Upper lobe of right lung (tissue), 1 donor: ENCODE measurements at regions not wholly inside any gene's neighbourhood (a gene's known extent, or its start where the extent isn't known, plus 50 kb on each side); places are given as distances from the start of the nearest gene placed in this dataset.
"Not testable (repeated sequence)": the region's sequence is repeated elsewhere in the genome, so short reads cannot be mapped to it uniquely, and the experiment has no call there.

Experiments used
- ATAC-seq: fragments of 200-7000 bp; cut with Tn5 transposase; one replicate; pipeline ENCODE4 v1.9.1; 2020; ENCODE audit warnings: mild to moderate bottlenecking, moderate library complexity
- DNase-seq: peaks from one replicate; pipeline ENCODE4 v3.0.0-alpha.2; 2020
- H3K27ac ChIP-seq: fragments of 200-600 bp; one replicate; pipeline ENCODE4 v1.8.0; 2022
- H3K27me3 ChIP-seq: fragments of 200-600 bp; one replicate; pipeline ENCODE4 v1.8.0; 2022; ENCODE audit warnings: mild to moderate bottlenecking
- H3K36me3 ChIP-seq: fragments of 200-600 bp; one replicate; pipeline ENCODE4 v1.8.0; 2022
- H3K4me1 ChIP-seq: fragments of 200-600 bp; one replicate; pipeline ENCODE4 v1.8.0; 2022
- H3K4me3 ChIP-seq: fragments of 200-600 bp; one replicate; pipeline ENCODE4 v1.8.0; 2022; ENCODE audit warnings: mild to moderate bottlenecking
- H3K9me3 ChIP-seq: fragments of 200-600 bp; one replicate; pipeline ENCODE4 v1.8.0; 2022
- CTCF ChIP-seq: fragments of 200-600 bp; IDR thresholded peaks from one replicate; pipeline ENCODE4 v1.8.0; 2022; ENCODE audit warnings: antibody characterized with exemption
- intact Hi-C: fragments of 100-400 bp; cut with DNase I; formaldehyde crosslinking; loops from one replicate; pipeline ENCODE4 v1.11.0; 2022
- donor health status: DM: no; HTN: yes; CAD: no; lungs with severe emphysema.

- DNase-seq, H3K4me3 ChIP-seq, H3K36me3 ChIP-seq, H3K27me3 ChIP-seq, H3K27ac ChIP-seq, H3K9me3 ChIP-seq, intact Hi-C loops, ATAC-seq, H3K4me1 ChIP-seq: not testable (repeated sequence)
These were observed 74.0 kb downstream of the TMEM121 start for GRCh38 chr14:105600195-105600938.

DNA sequence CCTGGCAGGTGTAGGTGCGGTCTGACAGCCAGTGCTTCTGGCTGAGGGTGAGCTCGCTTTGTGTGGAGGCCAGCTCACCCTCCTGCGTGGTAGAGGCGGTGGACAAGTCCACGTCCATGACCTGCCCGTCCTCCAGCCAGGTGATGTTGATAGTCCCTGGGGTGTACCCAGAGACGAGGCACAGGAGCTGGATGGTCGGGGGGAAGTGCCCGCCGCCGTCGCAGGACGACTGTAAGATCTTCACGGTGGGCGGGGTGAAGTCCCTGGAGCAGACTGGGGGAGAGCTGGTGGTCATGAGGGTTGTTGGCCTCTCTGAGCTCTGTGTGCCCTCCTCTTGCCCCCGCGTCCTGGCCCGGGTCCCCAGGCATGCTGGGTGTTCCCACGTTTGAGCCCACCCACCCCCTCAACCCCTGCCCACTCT is 74.6 kb downstream of the TMEM121 start:
- DNase-seq (no peak), ATAC-seq (no peak)
- no peak for TF ChIP-seq CTCF
- Histone ChIP-seq H3K27ac (no peak overlapping the region), H3K4me3 (no peak overlapping the region), H3K36me3 (no peaks in the 10 kb centered on the region), H3K27me3 (no peaks in the 10 kb centered on the region), H3K9me3 (no peaks in the 10 kb centered on the region), H3K4me1 (no peaks in the 10 kb centered on the region)
- intact Hi-C loops: no loop called here

DNA sequence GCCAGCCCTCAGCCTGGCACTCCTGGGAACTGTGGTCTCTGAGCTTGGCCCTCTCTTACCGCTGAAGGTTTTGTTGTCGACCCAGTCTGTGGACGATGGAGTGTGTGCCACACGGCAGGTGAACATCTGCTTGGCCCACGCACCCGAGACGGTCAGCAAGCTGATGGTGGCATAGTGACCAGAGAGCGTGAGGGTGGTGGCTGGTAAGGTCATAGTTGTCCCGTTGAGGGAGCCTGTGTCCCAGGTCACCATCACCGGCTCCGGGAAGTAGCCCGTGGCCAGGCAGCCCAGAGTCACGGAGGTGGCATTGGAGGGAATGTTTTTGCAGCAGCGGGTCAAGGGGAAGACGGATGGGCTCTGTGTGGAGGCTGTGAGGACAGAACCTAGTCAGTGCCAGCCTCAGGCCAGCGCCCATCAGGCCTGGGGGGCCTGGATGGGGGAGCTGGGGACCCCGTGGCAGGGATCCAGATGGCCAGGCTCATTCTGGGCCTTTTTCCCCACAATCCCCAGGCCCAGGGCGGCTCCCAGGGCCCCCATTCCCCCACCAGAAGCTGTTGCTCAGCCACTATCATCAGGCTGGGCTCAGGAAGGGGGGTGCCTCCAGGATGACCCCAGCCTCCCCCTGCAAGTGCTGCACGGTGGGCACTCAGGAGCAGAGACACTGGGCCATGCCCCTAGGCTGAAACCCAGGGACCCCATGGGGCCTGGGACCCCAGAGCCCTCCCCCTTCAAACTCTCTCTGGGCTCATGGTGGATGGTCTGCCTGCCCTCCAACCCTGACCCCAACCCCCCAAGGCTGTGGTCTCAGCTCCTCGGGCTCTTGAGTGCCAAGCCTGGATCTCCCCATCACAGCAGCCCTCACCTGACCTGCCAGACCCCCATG is 75.2 kb downstream of the TMEM121 start:
- DNase-seq (no peak), ATAC-seq (no peak)

GRCh38 chr14:105602243-105602750 is 75.9 kb downstream of the TMEM121 start:
- ATAC-seq (no peak), DNase-seq (no peak)
- no peak overlapping the region for H3K27ac ChIP-seq
- intact Hi-C loops: no loop called here
- no peaks in the 10 kb centered on the region for H3K36me3 ChIP-seq
- no peaks in the 10 kb centered on the region for H3K27me3 ChIP-seq
- no peak overlapping the region for H3K4me3 ChIP-seq
- no peaks in the 10 kb centered on the region for H3K9me3 ChIP-seq
- H3K4me1 ChIP-seq: no peaks in the 10 kb centered on the region
- no peak for TF ChIP-seq CTCF

More for the DNA sequence above, 75.2 kb downstream of the TMEM121 start:
- no peaks in the 10 kb centered on the region for H3K4me1 ChIP-seq
- no peak overlapping the region for H3K27ac ChIP-seq
- no peaks in the 10 kb centered on the region for H3K27me3 ChIP-seq
- no peak for TF ChIP-seq CTCF
- no peaks in the 10 kb centered on the region for H3K9me3 ChIP-seq
- H3K4me3 ChIP-seq: no peak overlapping the region
- no peaks in the 10 kb centered on the region for H3K36me3 ChIP-seq
- intact Hi-C loops: no loop called here

GRCh38 chr14:105602799-105603793 is 76.7 kb downstream of the TMEM121 start:
- no peaks in the 10 kb centered on the region for H3K9me3 ChIP-seq
- H3K36me3 ChIP-seq: no peaks in the 10 kb centered on the region
- TF ChIP-seq CTCF: no peak
- H3K4me3 ChIP-seq: no peak overlapping the region
- no peak for ATAC-seq
- H3K27ac ChIP-seq: no peak overlapping the region
- no peaks in the 10 kb centered on the region for H3K4me1 ChIP-seq
- DNase-seq: no peak
- H3K27me3 ChIP-seq: no peaks in the 10 kb centered on the region
- intact Hi-C loops: no loop called here

- H3K36me3 ChIP-seq, H3K27me3 ChIP-seq, H3K4me3 ChIP-seq, DNase-seq, H3K9me3 ChIP-seq, intact Hi-C loops, ATAC-seq, H3K27ac ChIP-seq, H3K4me1 ChIP-seq: not testable (repeated sequence)
These were observed 78.4 kb downstream of the TMEM121 start for GRCh38 chr14:105604531-105605463.
